OCI-LY7 (cell line): ENCODE measurements at regions not wholly inside any gene's neighbourhood (a gene's known extent, or its start where the extent isn't known, plus 50 kb on each side); places are given as distances from the start of the nearest gene placed in this dataset.

Experiments used
- BruUV-seq: library from RNA; stranded (reverse); fragments of 400-500 nt; replicated peaks from 2 replicates; lab custom pipeline; 2021; lab: Mats Ljungman, UMichigan
- CTCF ChIA-PET: fragments of 300-600 bp; sonication (Branson Sonifier 250); formaldehyde crosslinking; loops from one replicate; lab custom pipeline; 2022; ENCODE audit warnings: antibody characterized with exemption; ENCODE audit not compliant: unreplicated experiment; lab: Charles Lee
- POLR2A ChIA-PET: fragments of 300-600 bp; sonication (Branson Sonifier 250); formaldehyde crosslinking; loops from one replicate; lab custom pipeline; 2022; ENCODE audit warnings: antibody characterized with exemption; lab: Charles Lee
- DNase-seq: peaks from one replicate; pipeline ENCODE4 v3.0.0-alpha.2; 2015; ENCODE audit warnings: low spot score
- H2AFZ ChIP-seq: fragments of 200-600 bp; sonication (generic), shearing (Covaris generic); 2 replicates; pipeline ENCODE4 v1.6.1; 2014; ENCODE audit warnings: mild to moderate bottlenecking, antibody characterized with exemption, low read length, moderate library complexity
- H3K27ac ChIP-seq: fragments of 200-600 bp; sonication (generic); 2 replicates; pipeline ENCODE4 v1.5.1; 2014; ENCODE audit warnings: mixed run types, low read depth, mild to moderate bottlenecking, moderate library complexity, low read length, inconsistent platforms; ENCODE audit not compliant: poor library complexity, severe bottlenecking
- H3K36me3 ChIP-seq: fragments of 200-600 bp; sonication (generic); 2 replicates; pipeline ENCODE4 v1.6.1; 2014; ENCODE audit warnings: mild to moderate bottlenecking, antibody characterized with exemption, low read length, moderate library complexity, mixed read lengths; ENCODE audit not compliant: insufficient read depth
- H3K4me1 ChIP-seq: fragments of 200-600 bp; sonication (generic); 2 replicates; pipeline ENCODE4 v1.5.1; 2014; ENCODE audit warnings: mild to moderate bottlenecking, low read length; ENCODE audit not compliant: insufficient read depth, poor library complexity, severe bottlenecking
- H3K4me2 ChIP-seq: fragments of 200-600 bp; sonication (generic); 2 replicates; pipeline ENCODE4 v1.6.1; 2014; ENCODE audit warnings: mild to moderate bottlenecking, low read length
- H3K4me3 ChIP-seq: fragments of 200-600 bp; sonication (generic); 2 replicates; pipeline ENCODE4 v1.5.1; 2014; ENCODE audit warnings: mild to moderate bottlenecking, low read depth, low read length; ENCODE audit not compliant: poor library complexity, severe bottlenecking
- H3K79me2 ChIP-seq: fragments of 200-600 bp; sonication (generic); 2 replicates; pipeline ENCODE4 v1.6.1; 2016; ENCODE audit warnings: low read depth, mild to moderate bottlenecking, low read length, moderate library complexity, mixed read lengths; ENCODE audit not compliant: insufficient read depth
- H3K9me2 ChIP-seq: fragments of 200-600 bp; sonication (generic); 2 replicates; pipeline ENCODE4 v1.6.1; 2016; ENCODE audit warnings: mild to moderate bottlenecking, low read length, mixed read lengths; ENCODE audit not compliant: insufficient read depth
- H3K9me3 ChIP-seq: fragments of 200-600 bp; sonication (generic); 2 replicates; pipeline ENCODE4 v1.6.1; 2014; ENCODE audit warnings: mild to moderate bottlenecking, mixed run types, low read length, mixed read lengths
- H4K20me1 ChIP-seq: fragments of 200-600 bp; sonication (generic); 2 replicates; pipeline ENCODE4 v1.6.1; 2014; ENCODE audit warnings: mild to moderate bottlenecking, antibody characterized with exemption, low read length, moderate library complexity, mixed read lengths; ENCODE audit not compliant: insufficient read depth
- CTCF ChIP-seq: fragments of 200-600 bp; sonication (generic); conservative IDR thresholded peaks from 2 replicates; pipeline ENCODE4 v1.5.1; 2014; ENCODE audit warnings: mild to moderate bottlenecking, antibody characterized with exemption, low read length, moderate library complexity, mixed read lengths
- EZH2phosphoT487 ChIP-seq: fragments of 200-600 bp; sonication (generic); IDR thresholded peaks from 2 replicates; pipeline ENCODE4 v1.6.1; 2018; ENCODE audit warnings: low read depth, borderline replicate concordance, mild to moderate bottlenecking, mixed run types, antibody characterized with exemption, low read length, moderate library complexity, mixed read lengths
- intact Hi-C: fragments of 100-400 bp; cut with micrococcal nuclease; formaldehyde crosslinking; loops from one replicate; pipeline ENCODE4 v1.10.0; 2022; ENCODE audit not compliant: unreplicated experiment

- H4K20me1 ChIP-seq, result no peaks in the 10 kb centered on the region
- H3K4me1 ChIP-seq, result peaks cover 13% of the 10 kb centered on the region
- CTCF ChIA-PET, result no interaction called here
- DNase-seq, result no peak
- intact Hi-C loops, result no loop called here
- H3K27ac ChIP-seq, result no peak overlapping the region
- TF ChIP-seq EZH2phosphoT487 (no peak), CTCF (no peak)
- no peak overlapping the region for H2AFZ ChIP-seq
- no peak overlapping the region for H3K4me2 ChIP-seq
- H3K36me3 ChIP-seq, result no peaks in the 10 kb centered on the region
- H3K9me3 ChIP-seq, result no peaks in the 10 kb centered on the region
- H3K9me2 ChIP-seq, result no peaks in the 10 kb centered on the region
- no peaks in the 10 kb centered on the region for H3K79me2 ChIP-seq
- BruUV-seq, result no TSS peak
- POLR2A ChIA-PET, result no interaction called here
- no peak overlapping the region for H3K4me3 ChIP-seq
Observed at GRCh38 chr14:66140963-66141362, 345.2 kb upstream of the CCDC196 start.

- peaks cover 13% of the 10 kb centered on the region for H3K4me1 ChIP-seq
- CTCF ChIA-PET, result no interaction called here
- no TSS peak for BruUV-seq
Observed at GRCh38 chr14:66141733-66142132, 344.4 kb upstream of the CCDC196 start.

More at GRCh38 chr14:66141733-66142132, 344.4 kb upstream of the CCDC196 start:
- H3K27ac ChIP-seq, result no peak overlapping the region
- no peak overlapping the region for H3K4me3 ChIP-seq
- TF ChIP-seq CTCF, result no peak
- no peak for TF ChIP-seq EZH2phosphoT487
- POLR2A ChIA-PET, result no interaction called here
- intact Hi-C loops, result no loop called here
- H3K36me3 ChIP-seq, result no peaks in the 10 kb centered on the region
- no peak overlapping the region for H3K4me2 ChIP-seq
- no peaks in the 10 kb centered on the region for H3K9me3 ChIP-seq
- no peaks in the 10 kb centered on the region for H4K20me1 ChIP-seq
- no peaks in the 10 kb centered on the region for H3K9me2 ChIP-seq
- no peaks in the 10 kb centered on the region for H3K79me2 ChIP-seq
- no peak for DNase-seq
- H2AFZ ChIP-seq, result no peak overlapping the region
